Tibial nerve (tissue), 4 donors: ENCODE measurements at regions not wholly inside any gene's neighbourhood (a gene's known extent, or its start where the extent isn't known, plus 50 kb on each side); places are given as distances from the start of the nearest gene placed in this dataset.
"Not testable (repeated sequence)": the region's sequence is repeated elsewhere in the genome, so short reads cannot be mapped to it uniquely, and the experiment has no call there.

Source experiments
- DNase-seq, 2 donors: peaks; one replicate each; pipeline ENCODE4 v3.0.0-alpha.2; 2019; ENCODE audit warnings: low spot score in 2 of 2
- H3K27ac ChIP-seq, 4 donors: fragments of 200-600 bp; sonication (generic) in 3 of 4; one replicate each; pipeline ENCODE4 v1.5.1; 2017 to 2019; ENCODE audit warnings: mild to moderate bottlenecking in 1 of 4
- H3K27me3 ChIP-seq, 2 donors: fragments of 200-600 bp; sonication (generic) in 1 of 2; one replicate each; pipeline versions ENCODE4 v1.5.1 to v1.6.0; 2017 to 2019
- H3K36me3 ChIP-seq, 3 donors: fragments of 200-600 bp; sonication (generic); one replicate each; pipeline ENCODE4 v1.5.1; 2018 to 2019
- H3K4me1 ChIP-seq, 4 donors: fragments of 200-600 bp; sonication (generic) in 3 of 4; one replicate each; pipeline ENCODE4 v1.5.1; 2017 to 2019
- H3K4me3 ChIP-seq, 4 donors: fragments of 200-600 bp; sonication (generic) in 3 of 4; one replicate each; pipeline ENCODE4 v1.5.1; 2017 to 2019; ENCODE audit warnings: mild to moderate bottlenecking in 1 of 4, moderate library complexity in 1 of 4
- H3K9me3 ChIP-seq, 4 donors: fragments of 200-600 bp; sonication (generic) in 3 of 4; one replicate each; pipeline ENCODE4 v1.5.1; 2017 to 2019
- CTCF ChIP-seq, 5 experiments: fragments of 200-600 bp in 3 of 5; fragments of 450-650 bp in 2 of 5; sonication (generic) in 3 of 5; IDR thresholded peaks; one replicate each; pipeline ENCODE4 v1.5.1; 2016 to 2019; ENCODE audit warnings: antibody characterized with exemption in 5 of 5, mild to moderate bottlenecking in 3 of 5, moderate library complexity in 2 of 5
- EP300 ChIP-seq, 2 donors: sonication (generic); formaldehyde crosslinking; IDR thresholded peaks; one replicate each; pipeline ENCODE4 v1.6.1; 2017; ENCODE audit warnings: antibody characterized with exemption in 2 of 2, mild to moderate bottlenecking in 1 of 2
- POLR2A ChIP-seq, 2 donors: fragments of 450-650 bp; IDR thresholded peaks; one replicate each; pipeline ENCODE4 v1.6.1; 2017; ENCODE audit warnings: antibody characterized with exemption in 2 of 2, mild to moderate bottlenecking in 2 of 2, moderate library complexity in 2 of 2
- WGBS, 2 donors: methylation state at CpG; one replicate each; pipeline ENCODE4 v1.1.5; 2018; 5-methylcytosine and 5-hydroxymethylcytosine counted together

GRCh38 chr4:3623809-3624329, 91.6 kb upstream of the LRPAP1 start:
- H3K4me3 ChIP-seq, H3K4me1 ChIP-seq, DNase-seq, H3K27ac ChIP-seq, H3K36me3 ChIP-seq, H3K27me3 ChIP-seq: not testable (repeated sequence)
- peaks cover 0 to 18% (median 0%) of the 10 kb centered on the region in 4 donors for H3K9me3 ChIP-seq
- 9 to 13% methylated on average over 11 of the region's 11 CpGs for WGBS, 2 donors

- WGBS, 2 donors: 73 to 78% methylated on average over 7 of the region's 7 CpGs
Observed at GRCh38 chr4:3623106-3623505, 90.9 kb upstream of the LRPAP1 start.

GRCh38 chr4:3620365-3620764, 88.1 kb upstream of the LRPAP1 start:
- not testable (repeated sequence) for H3K27ac ChIP-seq, H3K4me1 ChIP-seq, DNase-seq, H3K4me3 ChIP-seq, H3K36me3 ChIP-seq, H3K27me3 ChIP-seq
- H3K9me3 ChIP-seq: peaks cover 0 to 20% (median 0%) of the 10 kb centered on the region in 4 donors
- WGBS, 2 donors: 60 to 61% methylated on average over 6 of the region's 6 CpGs

More at GRCh38 chr4:3623106-3623505, 90.9 kb upstream of the LRPAP1 start:
- Histone ChIP-seq H3K36me3 (no peaks in the 10 kb centered on the region), H3K4me3 (no peak overlapping the region), H3K4me1 (no peaks in the 10 kb centered on the region), H3K27me3 (peaks cover 0 to 5% of the 10 kb centered on the region in 2 donors), H3K9me3 (peaks cover 0 to 20% (median 0%) of the 10 kb centered on the region in 4 donors), H3K27ac (no peak overlapping the region)
- DNase-seq: no peak
- TF ChIP-seq EP300 (IDR thresholded peaks at IDR 0.05) (no peak), POLR2A (IDR thresholded peaks at IDR 0.05) (no peak), CTCF (IDR thresholded peaks at IDR 0.05) (no peak)

GRCh38 chr4:3619698-3620097, 87.5 kb upstream of the LRPAP1 start:
- H3K9me3 ChIP-seq: peaks cover 0 to 20% (median 0%) of the 10 kb centered on the region in 4 donors
- not testable (repeated sequence) for H3K27ac ChIP-seq, H3K4me3 ChIP-seq, H3K36me3 ChIP-seq, H3K4me1 ChIP-seq, H3K27me3 ChIP-seq, DNase-seq
- 87 to 88% methylated on average over 3 to 4 of the region's 4 CpGs for WGBS, 2 donors

GRCh38 chr4:3618341-3618740, 86.1 kb upstream of the LRPAP1 start:
- not testable (repeated sequence) for H3K4me1 ChIP-seq, H3K36me3 ChIP-seq, H3K27ac ChIP-seq, DNase-seq, H3K27me3 ChIP-seq, H3K4me3 ChIP-seq
- peaks cover 0 to 20% (median 0%) of the 10 kb centered on the region in 4 donors for H3K9me3 ChIP-seq
- 87 to 90% methylated on average over 3 of the region's 3 CpGs for WGBS, 2 donors

- Histone ChIP-seq H3K27ac (no peak overlapping the region), H3K27me3 (no peaks in the 10 kb centered on the region), H3K36me3 (no peaks in the 10 kb centered on the region), H3K9me3 (peaks cover 0 to 7% (median 0%) of the 10 kb centered on the region in 4 donors), H3K4me1 (no peaks in the 10 kb centered on the region), H3K4me3 (no peak overlapping the region)
- no peak for DNase-seq
- WGBS, 2 donors: 87 to 89% methylated on average over 38 to 40 of the region's 40 CpGs
- TF ChIP-seq CTCF (IDR thresholded peaks at IDR 0.05): no peak
- TF ChIP-seq POLR2A (IDR thresholded peaks at IDR 0.05): no peak
- no peak for TF ChIP-seq EP300 (IDR thresholded peaks at IDR 0.05)
Observed at GRCh38 chr4:3615386-3616286, 83.4 kb upstream of the LRPAP1 start.

GRCh38 chr4:3614731-3614980, 82.4 kb upstream of the LRPAP1 start:
- H3K27ac ChIP-seq: no peak overlapping the region

More at GRCh38 chr4:3614731-3614980, 82.4 kb upstream of the LRPAP1 start:
- no peaks in the 10 kb centered on the region for H3K4me1 ChIP-seq
- 79 to 89% methylated on average over 8 of the region's 8 CpGs for WGBS, 2 donors
- no peaks in the 10 kb centered on the region for H3K36me3 ChIP-seq
- H3K9me3 ChIP-seq: peaks cover 0 to 7% (median 0%) of the 10 kb centered on the region in 4 donors
- no peaks in the 10 kb centered on the region for H3K27me3 ChIP-seq
- no peak for DNase-seq
- TF ChIP-seq EP300 (IDR thresholded peaks at IDR 0.05) (no peak), POLR2A (IDR thresholded peaks at IDR 0.05) (no peak), CTCF (IDR thresholded peaks at IDR 0.05) (no peak)
- no peak overlapping the region for H3K4me3 ChIP-seq
